ENCODE measurements at regions not wholly inside any gene's neighbourhood (a gene's known extent, or its start where the extent isn't known, plus 50 kb on each side); places are given as distances from the start of the nearest gene placed in this dataset.
"Not testable (repeated sequence)": the region's sequence is repeated elsewhere in the genome, so short reads cannot be mapped to it uniquely, and the experiment has no call there.

GRCh38 chrX:7378406-7378805 lies 230.5 kb upstream of the PUDP start:
- TF ChIP-seq CTCF (IDR thresholded peaks at IDR 0.05; ENCODE audit: insufficient read depth, low read depth, low read length) = no peak
- H3K4me3 ChIP-seq (ENCODE audit: low read depth, low read length) = no peak overlapping the region
- no peak for DNase-seq (ENCODE audit: low read depth)

GRCh38 chrX:7372825-7373525 lies 225.0 kb upstream of the PUDP start:
- peak; percentile 82 for DNase-seq (ENCODE audit: low read depth)
- TF ChIP-seq CTCF (IDR thresholded peaks at IDR 0.05; ENCODE audit: insufficient read depth, low read depth, low read length) = no peak
- no peak overlapping the region for H3K4me3 ChIP-seq (ENCODE audit: low read depth, low read length)

- TF ChIP-seq CTCF (IDR thresholded peaks at IDR 0.05; ENCODE audit: insufficient read depth, low read depth, low read length) = no peak
- H3K4me3 ChIP-seq (ENCODE audit: low read depth, low read length) = no peak overlapping the region
- DNase-seq (ENCODE audit: low read depth) = no peak
Measured at GRCh38 chrX:7362111-7362510, 214.2 kb upstream of the PUDP start.

- H3K4me3 ChIP-seq (ENCODE audit: low read depth, low read length) = no peak overlapping the region
- no peak for TF ChIP-seq CTCF (IDR thresholded peaks at IDR 0.05; ENCODE audit: insufficient read depth, low read depth, low read length)
- DNase-seq (ENCODE audit: low read depth) = no peak
Measured at GRCh38 chrX:7351926-7352325, 204.0 kb upstream of the PUDP start.

GRCh38 chrX:7347465-7347864 lies 199.5 kb upstream of the PUDP start:
- DNase-seq (ENCODE audit: low read depth) = no peak
- no peak for TF ChIP-seq CTCF (IDR thresholded peaks at IDR 0.05; ENCODE audit: insufficient read depth, low read depth, low read length)
- H3K4me3 ChIP-seq (ENCODE audit: low read depth, low read length) = no peak overlapping the region

GRCh38 chrX:7346021-7346420 lies 198.1 kb upstream of the PUDP start:
- TF ChIP-seq CTCF (IDR thresholded peaks at IDR 0.05; ENCODE audit: insufficient read depth, low read depth, low read length) = no peak
- DNase-seq (ENCODE audit: low read depth) = peak; percentile 38
- H3K4me3 ChIP-seq (ENCODE audit: low read depth, low read length) = no peak overlapping the region

- no peak overlapping the region for H3K4me3 ChIP-seq (ENCODE audit: low read depth, low read length)
- TF ChIP-seq CTCF (IDR thresholded peaks at IDR 0.05; ENCODE audit: insufficient read depth, low read depth, low read length) = no peak
- no peak for DNase-seq (ENCODE audit: low read depth)
Measured at GRCh38 chrX:7343181-7343580, 195.2 kb upstream of the PUDP start.

- not testable (repeated sequence) for H3K4me3 ChIP-seq (ENCODE audit: low read depth, low read length); DNase-seq (ENCODE audit: low read depth)
Measured at GRCh38 chrX:7335816-7336362, 187.9 kb upstream of the PUDP start.

Measured in fibroblast of villous mesenchyme (primary cell).